HL-60 (cell line): ENCODE measurements at regions not wholly inside any gene's neighbourhood (a gene's known extent, or its start where the extent isn't known, plus 50 kb on each side); places are given as distances from the start of the nearest gene placed in this dataset.

Source experiments
- DNase-seq, 2 experiments: peaks; one replicate each; pipeline ENCODE4 v3.0.0-alpha.2; 2010 to 2020; ENCODE audit warnings: low read depth in 1 of 2, low spot score in 1 of 2
- H3K27ac ChIP-seq: fragments of 250-450 bp; sonication (Bioruptor Pico); replicated peaks from 2 replicates; pipeline ENCODE4 v1.5.1; 2020; ENCODE audit warnings: mild to moderate bottlenecking, moderate library complexity
- H3K27me3 ChIP-seq: fragments of 250-450 bp; sonication (Bioruptor Pico); 2 replicates; pipeline ENCODE4 v1.5.1; 2021; ENCODE audit warnings: mild to moderate bottlenecking, moderate library complexity; ENCODE audit not compliant: insufficient read depth, poor library complexity, severe bottlenecking
- H3K4me3 ChIP-seq: replicated peaks from 2 replicates; pipeline ENCODE4 v1.5.1; 2011; ENCODE audit warnings: mild to moderate bottlenecking, control low read depth, low read length; ENCODE audit not compliant: insufficient read depth
- GABPA ChIP-seq: IDR thresholded peaks from 2 replicates; pipeline ENCODE4 v1.6.1; 2012; ENCODE audit warnings: low read depth
- POLR2AphosphoS5 ChIP-seq: IDR thresholded peaks from 2 replicates; pipeline ENCODE4 v1.6.1; 2012; ENCODE audit warnings: low read depth
- REST ChIP-seq: IDR thresholded peaks from 2 replicates; pipeline ENCODE4 v1.6.1; 2012; ENCODE audit warnings: low read depth; ENCODE audit not compliant: insufficient replicate concordance
- SPI1 ChIP-seq: IDR thresholded peaks from 2 replicates; pipeline ENCODE4 v1.6.1; 2012; ENCODE audit warnings: low read depth, mild to moderate bottlenecking, borderline replicate concordance
- TF ChIP-seq, protein P1 (sequence below): IDR thresholded peaks from one replicate; pipeline ENCODE4 v1.5.1; 2011; ENCODE audit warnings: low read length, control low read depth, inconsistent platforms; ENCODE audit not compliant: insufficient read depth

DNA sequence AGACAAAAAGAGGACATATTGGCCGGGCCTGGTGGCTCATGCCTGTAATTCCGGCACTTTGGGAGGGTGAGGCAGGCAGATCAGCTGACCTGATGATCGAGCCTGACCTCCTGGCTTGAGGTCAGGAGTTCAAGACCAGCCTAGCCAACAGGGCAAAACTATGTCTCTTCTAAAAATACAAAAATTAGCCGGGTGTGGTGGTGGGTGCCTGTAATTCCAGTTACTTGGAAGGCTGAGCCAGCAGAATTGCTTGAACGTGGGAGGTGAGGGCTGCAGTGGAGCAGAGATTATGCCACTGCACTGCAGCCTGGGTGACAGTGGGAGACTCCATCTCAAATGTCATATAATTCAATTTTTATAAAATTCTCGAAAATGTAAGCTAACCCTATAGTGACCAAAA is 84.5 kb downstream of the SEMA4F start:
- no peak for DNase-seq
- Histone ChIP-seq H3K4me3 (no peak overlapping the region), H3K27ac (no peak overlapping the region), H3K27me3 (no peaks in the 10 kb centered on the region)
- TF ChIP-seq POLR2AphosphoS5 (no peak), GABPA (no peak), REST (no peak), SPI1 (no peak)
- TF ChIP-seq, protein P1, sequence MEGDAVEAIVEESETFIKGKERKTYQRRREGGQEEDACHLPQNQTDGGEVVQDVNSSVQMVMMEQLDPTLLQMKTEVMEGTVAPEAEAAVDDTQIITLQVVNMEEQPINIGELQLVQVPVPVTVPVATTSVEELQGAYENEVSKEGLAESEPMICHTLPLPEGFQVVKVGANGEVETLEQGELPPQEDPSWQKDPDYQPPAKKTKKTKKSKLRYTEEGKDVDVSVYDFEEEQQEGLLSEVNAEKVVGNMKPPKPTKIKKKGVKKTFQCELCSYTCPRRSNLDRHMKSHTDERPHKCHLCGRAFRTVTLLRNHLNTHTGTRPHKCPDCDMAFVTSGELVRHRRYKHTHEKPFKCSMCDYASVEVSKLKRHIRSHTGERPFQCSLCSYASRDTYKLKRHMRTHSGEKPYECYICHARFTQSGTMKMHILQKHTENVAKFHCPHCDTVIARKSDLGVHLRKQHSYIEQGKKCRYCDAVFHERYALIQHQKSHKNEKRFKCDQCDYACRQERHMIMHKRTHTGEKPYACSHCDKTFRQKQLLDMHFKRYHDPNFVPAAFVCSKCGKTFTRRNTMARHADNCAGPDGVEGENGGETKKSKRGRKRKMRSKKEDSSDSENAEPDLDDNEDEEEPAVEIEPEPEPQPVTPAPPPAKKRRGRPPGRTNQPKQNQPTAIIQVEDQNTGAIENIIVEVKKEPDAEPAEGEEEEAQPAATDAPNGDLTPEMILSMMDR: no peak

GRCh38 chr2:74739129-74739528 is 85.1 kb downstream of the SEMA4F start:
- TF ChIP-seq SPI1 (no peak), GABPA (no peak), REST (no peak), POLR2AphosphoS5 (no peak)
- TF ChIP-seq, protein P1: no peak
- Histone ChIP-seq H3K27me3 (no peaks in the 10 kb centered on the region), H3K27ac (no peak overlapping the region), H3K4me3 (no peak overlapping the region)
- no peak for DNase-seq

DNA sequence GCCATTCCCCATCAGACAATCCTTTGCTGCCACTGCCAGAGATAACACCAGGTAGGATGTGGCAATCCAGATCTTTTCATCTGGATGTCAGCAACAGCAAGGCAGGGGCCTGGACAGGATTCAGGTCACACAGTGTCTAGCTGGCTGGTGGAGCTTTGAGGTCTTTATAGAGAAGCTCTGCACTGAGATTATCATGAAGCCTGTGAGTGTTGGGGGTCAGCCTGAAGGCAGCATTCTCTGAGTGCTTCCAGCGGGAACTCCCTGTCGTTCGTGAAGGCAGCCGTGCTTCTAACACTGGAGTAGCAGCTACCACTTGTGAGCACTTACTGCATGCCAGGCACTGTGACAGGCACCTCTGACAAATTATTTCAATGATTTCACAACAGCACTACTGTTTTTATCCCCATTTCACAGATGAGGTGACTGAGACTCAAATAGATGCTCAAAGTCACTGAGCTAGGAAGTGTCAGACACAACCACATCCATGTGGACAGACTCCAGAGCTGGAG is 85.7 kb downstream of the SEMA4F start:
- no peak overlapping the region for H3K4me3 ChIP-seq
- TF ChIP-seq, protein P1: no peak
- no peak for TF ChIP-seq SPI1
- TF ChIP-seq REST: no peak
- H3K27ac ChIP-seq: no peak overlapping the region
- H3K27me3 ChIP-seq: no peaks in the 10 kb centered on the region
- no peak for DNase-seq
